Stimulated activated CD8-positive, alpha-beta memory T cell treated with anti-CD3 and anti-CD28 coated beads, Interleukin-12 subunit alpha, Interleukin-12 subunit beta, amount 100 ng/mL, for 4 hours (primary cell): ENCODE measurements at regions not wholly inside any gene's neighbourhood (a gene's known extent, or its start where the extent isn't known, plus 50 kb on each side); places are given as distances from the start of the nearest gene placed in this dataset.
"Not testable (repeated sequence)": the region's sequence is repeated elsewhere in the genome, so short reads cannot be mapped to it uniquely, and the experiment has no call there.

ENCODE experiments used
- DNase-seq: peaks from one replicate; pipeline ENCODE4 v3.0.0-alpha.2; 2020; ENCODE audit warnings: low read depth

GRCh38 chr2:37806004-37806403 lies 119.1 kb upstream of the RMDN2 start:
- DNase-seq = not testable (repeated sequence)

GRCh38 chr2:37809525-37809924 lies 115.6 kb upstream of the RMDN2 start:
- no peak for DNase-seq

GRCh38 chr2:37809931-37810570 lies 115.0 kb upstream of the RMDN2 start:
- no peak for DNase-seq

GRCh38 chr2:37812414-37812813 lies 112.7 kb upstream of the RMDN2 start:
- no peak for DNase-seq

- no peak for DNase-seq
These were observed 112.0 kb upstream of the RMDN2 start for GRCh38 chr2:37812941-37813730.

- no peak for DNase-seq
These were observed 109.1 kb upstream of the RMDN2 start for GRCh38 chr2:37816036-37816435.

- DNase-seq = no peak
These were observed 108.4 kb upstream of the RMDN2 start for GRCh38 chr2:37816686-37817085.

GRCh38 chr2:37819186-37819585 lies 105.9 kb upstream of the RMDN2 start:
- no peak for DNase-seq

GRCh38 chr2:37820471-37820986 lies 104.6 kb upstream of the RMDN2 start:
- no peak for DNase-seq

- DNase-seq = no peak
These were observed 99.5 kb upstream of the RMDN2 start for GRCh38 chr2:37825586-37825985.

GRCh38 chr2:37826611-37827010 lies 98.5 kb upstream of the RMDN2 start:
- no peak for DNase-seq

GRCh38 chr2:37827455-37827854 lies 97.6 kb upstream of the RMDN2 start:
- DNase-seq = no peak

- no peak for DNase-seq
These were observed 97.1 kb upstream of the RMDN2 start for GRCh38 chr2:37827911-37828511.

GRCh38 chr2:37829202-37829601 lies 95.9 kb upstream of the RMDN2 start:
- no peak for DNase-seq

GRCh38 chr2:37829616-37830395 lies 95.3 kb upstream of the RMDN2 start:
- DNase-seq = no peak

GRCh38 chr2:37830636-37831035 lies 94.5 kb upstream of the RMDN2 start:
- DNase-seq = no peak

- no peak for DNase-seq
These were observed 93.9 kb upstream of the RMDN2 start for GRCh38 chr2:37831081-37831780.

GRCh38 chr2:37832590-37833197 lies 92.4 kb upstream of the RMDN2 start:
- peak; percentile 60 for DNase-seq

GRCh38 chr2:37833423-37833822 lies 91.7 kb upstream of the RMDN2 start:
- peak; percentile 40 for DNase-seq

- no peak for DNase-seq
These were observed 88.8 kb upstream of the RMDN2 start for GRCh38 chr2:37836270-37836669.

- no peak for DNase-seq
These were observed 88.4 kb upstream of the RMDN2 start for GRCh38 chr2:37836711-37837110.
